ENCODE measurements at regions not wholly inside any gene's neighbourhood (a gene's known extent, or its start where the extent isn't known, plus 50 kb on each side); places are given as distances from the start of the nearest gene placed in this dataset.
"Not testable (repeated sequence)": the region's sequence is repeated elsewhere in the genome, so short reads cannot be mapped to it uniquely, and the experiment has no call there.

DNA sequence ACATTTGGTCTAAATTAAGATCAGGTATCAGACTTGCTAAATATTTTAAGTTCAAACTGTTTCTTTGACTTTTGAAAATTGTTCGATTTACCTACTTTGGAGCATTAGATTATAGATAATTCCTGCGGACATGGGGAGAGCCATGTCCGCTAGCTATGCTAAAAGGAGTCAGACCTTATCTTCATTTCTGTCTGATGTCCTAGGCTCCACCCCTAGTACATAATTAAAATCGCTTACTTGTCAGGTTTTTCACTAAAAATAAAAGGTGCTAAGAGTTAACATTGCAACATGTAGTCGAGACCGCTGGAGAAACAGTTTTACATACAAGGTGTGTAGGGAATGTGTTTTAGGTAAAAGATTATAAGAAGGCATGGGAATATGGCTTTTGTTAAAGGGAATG lies 71.9 kb upstream of the EPS8L3 start:
- TF ChIP-seq, protein P1, sequence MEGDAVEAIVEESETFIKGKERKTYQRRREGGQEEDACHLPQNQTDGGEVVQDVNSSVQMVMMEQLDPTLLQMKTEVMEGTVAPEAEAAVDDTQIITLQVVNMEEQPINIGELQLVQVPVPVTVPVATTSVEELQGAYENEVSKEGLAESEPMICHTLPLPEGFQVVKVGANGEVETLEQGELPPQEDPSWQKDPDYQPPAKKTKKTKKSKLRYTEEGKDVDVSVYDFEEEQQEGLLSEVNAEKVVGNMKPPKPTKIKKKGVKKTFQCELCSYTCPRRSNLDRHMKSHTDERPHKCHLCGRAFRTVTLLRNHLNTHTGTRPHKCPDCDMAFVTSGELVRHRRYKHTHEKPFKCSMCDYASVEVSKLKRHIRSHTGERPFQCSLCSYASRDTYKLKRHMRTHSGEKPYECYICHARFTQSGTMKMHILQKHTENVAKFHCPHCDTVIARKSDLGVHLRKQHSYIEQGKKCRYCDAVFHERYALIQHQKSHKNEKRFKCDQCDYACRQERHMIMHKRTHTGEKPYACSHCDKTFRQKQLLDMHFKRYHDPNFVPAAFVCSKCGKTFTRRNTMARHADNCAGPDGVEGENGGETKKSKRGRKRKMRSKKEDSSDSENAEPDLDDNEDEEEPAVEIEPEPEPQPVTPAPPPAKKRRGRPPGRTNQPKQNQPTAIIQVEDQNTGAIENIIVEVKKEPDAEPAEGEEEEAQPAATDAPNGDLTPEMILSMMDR (IDR thresholded peaks at IDR 0.05; ENCODE audit: low read depth, low read length): not testable (repeated sequence)
- TF ChIP-seq EZH2phosphoT487 (IDR thresholded peaks at IDR 0.05; ENCODE audit: low read depth): not testable (repeated sequence)

Data from OCI-LY3 (cell line).